Erythroblast (primary cell): ENCODE measurements at regions not wholly inside any gene's neighbourhood (a gene's known extent, or its start where the extent isn't known, plus 50 kb on each side); places are given as distances from the start of the nearest gene placed in this dataset.

Experiments used
- GATA1 ChIP-seq: IDR thresholded peaks from 2 replicates; pipeline ENCODE4 v1.6.1; 2011; ENCODE audit warnings: low read depth, mild to moderate bottlenecking, control low read depth, low read length, moderate library complexity
- POLR2A ChIP-seq: IDR thresholded peaks from 2 replicates; pipeline ENCODE4 v1.6.1; 2011; ENCODE audit warnings: mild to moderate bottlenecking, low read length

- TF ChIP-seq POLR2A (no peak), GATA1 (no peak)
These were observed 118.4 kb upstream of the TP63 start for GRCh38 chr3:189512821-189513220.
